HEK293 (cell line): ENCODE measurements at regions not wholly inside any gene's neighbourhood (a gene's known extent, or its start where the extent isn't known, plus 50 kb on each side); places are given as distances from the start of the nearest gene placed in this dataset.

Experiments used
- BCL11A ChIP-seq: fragments of 450-650 bp; formaldehyde crosslinking; IDR thresholded peaks from 2 replicates; pipeline ENCODE4 v1.5.1; 2016; ENCODE audit warnings: low read depth, missing biosample characterization, missing genetic modification characterization
- ELK4 ChIP-seq: IDR thresholded peaks from 2 replicates; pipeline ENCODE4 v1.6.1; 2011; ENCODE audit warnings: mild to moderate bottlenecking, low read depth, low read length, borderline replicate concordance
- ZNF121 ChIP-seq: fragments of 450-650 bp; formaldehyde crosslinking; IDR thresholded peaks from 2 replicates; pipeline ENCODE4 v1.5.1; 2016; ENCODE audit warnings: missing biosample characterization, missing genetic modification characterization
- ZNF350 ChIP-seq: fragments of 450-650 bp; formaldehyde crosslinking; IDR thresholded peaks from 2 replicates; pipeline ENCODE4 v1.5.0; 2017; ENCODE audit warnings: missing biosample characterization, mild to moderate bottlenecking, missing genetic modification characterization
- ZNF792 ChIP-seq: fragments of 450-650 bp; formaldehyde crosslinking; IDR thresholded peaks from 2 replicates; pipeline ENCODE4 v1.5.1; 2016; ENCODE audit warnings: missing biosample characterization, missing genetic modification characterization
- TF ChIP-seq, protein P1 (sequence below): fragments of 450-650 bp; formaldehyde crosslinking; IDR thresholded peaks from 2 replicates; pipeline ENCODE4 v1.5.1; 2016; ENCODE audit warnings: missing biosample characterization, missing genetic modification characterization

- TF ChIP-seq ZNF350 (tag by site-specific recombination) (no peak), BCL11A (tag by site-specific recombination) (no peak), ZNF792 (tag by site-specific recombination) (no peak), ZNF121 (tag by site-specific recombination) (no peak), ELK4 (no peak)
- TF ChIP-seq, protein P1, sequence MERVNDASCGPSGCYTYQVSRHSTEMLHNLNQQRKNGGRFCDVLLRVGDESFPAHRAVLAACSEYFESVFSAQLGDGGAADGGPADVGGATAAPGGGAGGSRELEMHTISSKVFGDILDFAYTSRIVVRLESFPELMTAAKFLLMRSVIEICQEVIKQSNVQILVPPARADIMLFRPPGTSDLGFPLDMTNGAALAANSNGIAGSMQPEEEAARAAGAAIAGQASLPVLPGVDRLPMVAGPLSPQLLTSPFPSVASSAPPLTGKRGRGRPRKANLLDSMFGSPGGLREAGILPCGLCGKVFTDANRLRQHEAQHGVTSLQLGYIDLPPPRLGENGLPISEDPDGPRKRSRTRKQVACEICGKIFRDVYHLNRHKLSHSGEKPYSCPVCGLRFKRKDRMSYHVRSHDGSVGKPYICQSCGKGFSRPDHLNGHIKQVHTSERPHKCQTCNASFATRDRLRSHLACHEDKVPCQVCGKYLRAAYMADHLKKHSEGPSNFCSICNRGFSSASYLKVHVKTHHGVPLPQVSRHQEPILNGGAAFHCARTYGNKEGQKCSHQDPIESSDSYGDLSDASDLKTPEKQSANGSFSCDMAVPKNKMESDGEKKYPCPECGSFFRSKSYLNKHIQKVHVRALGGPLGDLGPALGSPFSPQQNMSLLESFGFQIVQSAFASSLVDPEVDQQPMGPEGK (tag by site-specific recombination), result no peak
Measured at GRCh38 chr18:61753373-61753772, 139.4 kb downstream of the RNF152 start.
